H9 (cell line): ENCODE measurements at regions not wholly inside any gene's neighbourhood (a gene's known extent, or its start where the extent isn't known, plus 50 kb on each side); places are given as distances from the start of the nearest gene placed in this dataset.

ENCODE experiments used
- DNase-seq: peaks from one replicate; pipeline ENCODE4 v3.0.0-alpha.2; 2017
- H2AFZ ChIP-seq: one replicate; pipeline ENCODE4 v1.6.1; 2013; ENCODE audit warnings: mild to moderate bottlenecking, low read length, control low read depth, moderate library complexity
- H2AK5ac ChIP-seq: 2 replicates; pipeline ENCODE4 v1.6.1; 2013; ENCODE audit warnings: low read length, control low read depth, mixed read lengths; ENCODE audit not compliant: insufficient read length
- H2BK120ac ChIP-seq: one replicate; pipeline ENCODE4 v1.6.1; 2013; ENCODE audit warnings: low read depth, mild to moderate bottlenecking, low read length, control low read depth, inconsistent platforms; ENCODE audit not compliant: poor library complexity, severe bottlenecking
- H2BK12ac ChIP-seq: 2 replicates; pipeline ENCODE4 v1.6.1; 2013; ENCODE audit warnings: low read length, control low read depth, mixed read lengths, low read depth; ENCODE audit not compliant: insufficient read length
- H2BK15ac ChIP-seq: 2 replicates; pipeline ENCODE4 v1.6.1; 2013; ENCODE audit warnings: low read depth, low read length, control low read depth
- H2BK20ac ChIP-seq: one replicate; pipeline ENCODE4 v1.6.1; 2013; ENCODE audit warnings: low read depth, mild to moderate bottlenecking, low read length, control low read depth, inconsistent platforms; ENCODE audit not compliant: poor library complexity, severe bottlenecking
- H2BK5ac ChIP-seq: 2 replicates; pipeline ENCODE4 v1.6.1; 2013; ENCODE audit warnings: low read length, control low read depth, mixed read lengths; ENCODE audit not compliant: insufficient read length
- H3K14ac ChIP-seq: 2 replicates; pipeline ENCODE4 v1.6.1; 2013; ENCODE audit warnings: low read length, control low read depth; ENCODE audit not compliant: insufficient read depth
- H3K18ac ChIP-seq: 2 replicates; pipeline ENCODE4 v1.6.1; 2013; ENCODE audit warnings: low read depth, mild to moderate bottlenecking, mixed read lengths, low read length, control low read depth; ENCODE audit not compliant: insufficient read length
- H3K23ac ChIP-seq: 2 replicates; pipeline ENCODE4 v1.6.1; 2013; ENCODE audit warnings: low read length, control low read depth, mixed read lengths, low read depth; ENCODE audit not compliant: insufficient read length
- H3K23me2 ChIP-seq: 2 replicates; pipeline ENCODE4 v1.6.1; 2013; ENCODE audit warnings: low read depth, mild to moderate bottlenecking, mixed read lengths, low read length, control low read depth; ENCODE audit not compliant: insufficient read length, poor library complexity, severe bottlenecking
- H3K27ac ChIP-seq: 2 replicates; pipeline ENCODE4 v1.5.1; 2013; ENCODE audit warnings: low read length, control low read depth, mixed read lengths, low read depth; ENCODE audit not compliant: insufficient read length
- H3K27me3 ChIP-seq: 2 replicates; pipeline ENCODE4 v1.6.1; 2013; ENCODE audit warnings: low read length, control low read depth, inconsistent platforms; ENCODE audit not compliant: insufficient read depth
- H3K4ac ChIP-seq: 2 replicates; pipeline ENCODE4 v1.6.1; 2013; ENCODE audit warnings: low read depth, mild to moderate bottlenecking, control low read depth, inconsistent platforms, low read length, moderate library complexity
- H3K4me1 ChIP-seq: 2 replicates; pipeline ENCODE4 v1.6.1; 2013; ENCODE audit warnings: low read length, control low read depth, inconsistent platforms; ENCODE audit not compliant: insufficient read depth
- H3K4me2 ChIP-seq: 2 replicates; pipeline ENCODE4 v1.6.1; 2013; ENCODE audit warnings: low read length, control low read depth, mixed read lengths; ENCODE audit not compliant: insufficient read length, insufficient read depth
- H3K56ac ChIP-seq: 2 replicates; pipeline ENCODE4 v1.6.1; 2013; ENCODE audit warnings: low read depth, mild to moderate bottlenecking, mixed read lengths, low read length, control low read depth; ENCODE audit not compliant: insufficient read length
- H3K79me1 ChIP-seq: 2 replicates; pipeline ENCODE4 v1.6.1; 2013; ENCODE audit warnings: low read depth, mild to moderate bottlenecking, moderate library complexity, low read length, control low read depth, inconsistent platforms; ENCODE audit not compliant: insufficient read depth, poor library complexity, severe bottlenecking
- H3K79me2 ChIP-seq: 2 replicates; pipeline ENCODE4 v1.6.1; 2013; ENCODE audit warnings: low read length, control low read depth, inconsistent platforms; ENCODE audit not compliant: insufficient read depth
- H3K9ac ChIP-seq: 2 replicates; pipeline ENCODE4 v1.6.1; 2013; ENCODE audit warnings: low read length, control low read depth, mixed read lengths; ENCODE audit not compliant: insufficient read length; ENCODE audit errors: extremely low read depth
- H3K9me3 ChIP-seq: one replicate; pipeline ENCODE4 v1.6.1; 2013; ENCODE audit warnings: low read depth, low read length, inconsistent platforms; ENCODE audit not compliant: control insufficient read depth
- H3T11ph ChIP-seq: one replicate; pipeline ENCODE4 v1.6.1; 2013; ENCODE audit warnings: mild to moderate bottlenecking, low read length, control low read depth, inconsistent platforms
- H4K20me1 ChIP-seq: one replicate; pipeline ENCODE4 v1.6.1; 2013; ENCODE audit not compliant: control insufficient read depth, insufficient read length, insufficient read depth
- H4K5ac ChIP-seq: 2 replicates; pipeline ENCODE4 v1.6.1; 2013; ENCODE audit warnings: low read depth, mild to moderate bottlenecking, mixed read lengths, low read length, control low read depth; ENCODE audit not compliant: insufficient read length
- H4K8ac ChIP-seq: replicated peaks from 2 replicates; pipeline ENCODE4 v1.6.1; 2013; ENCODE audit warnings: low read length, control low read depth, mixed read lengths, low read depth; ENCODE audit not compliant: insufficient read length
- H4K91ac ChIP-seq: 2 replicates; pipeline ENCODE4 v1.6.1; 2013; ENCODE audit warnings: low read depth, mild to moderate bottlenecking, moderate library complexity, mixed read lengths, low read length, control low read depth; ENCODE audit not compliant: insufficient read length
- H3K27ac Mint-ChIP-seq, 3 experiments: 2 replicates in 2 of 3; 3 replicates in 1 of 3; pipeline ENCODE4 v1.8.0; 2020 to 2021; ENCODE audit warnings: mixed read lengths in 3 of 3, mild to moderate bottlenecking in 1 of 3, moderate library complexity in 1 of 3
- H3K27me3 Mint-ChIP-seq: 2 replicates; pipeline ENCODE4 v1.8.0; 2021; ENCODE audit warnings: low read depth, mild to moderate bottlenecking, moderate library complexity, mixed read lengths
- H3K36me3 Mint-ChIP-seq, 3 experiments: 2 replicates in 2 of 3; 3 replicates in 1 of 3; pipeline ENCODE4 v1.8.0; 2020 to 2021; ENCODE audit warnings: low read depth in 3 of 3, mixed read lengths in 3 of 3; ENCODE audit not compliant: insufficient read depth in 1 of 3
- H3K4me1 Mint-ChIP-seq, 2 experiments: 2 replicates each; pipeline ENCODE4 v1.8.0; 2020; ENCODE audit warnings: mixed read lengths in 2 of 2
- H3K4me3 Mint-ChIP-seq, 2 experiments: 2 replicates in 1 of 2; 3 replicates in 1 of 2; pipeline ENCODE4 v1.8.0; 2020 to 2021; ENCODE audit warnings: mild to moderate bottlenecking in 2 of 2, mixed read lengths in 2 of 2, moderate library complexity in 1 of 2
- H3K9me3 Mint-ChIP-seq, 2 experiments: 2 replicates in 1 of 2; 3 replicates in 1 of 2; pipeline ENCODE4 v1.8.0; 2020; ENCODE audit warnings: mild to moderate bottlenecking in 2 of 2, mixed read lengths in 2 of 2, moderate library complexity in 1 of 2
- CTCF ChIP-seq: fragments of 200-600 bp; sonication (generic); conservative IDR thresholded peaks from 3 replicates; pipeline ENCODE4 v1.8.0; 2021; ENCODE audit warnings: antibody characterized with exemption, mild to moderate bottlenecking
- WGBS: extraction: QIAGEN DNeasy Blood & Tissue Kit; methylation state at CpG from one replicate; pipeline ENCODE4 v1.1.7; 2013; ENCODE audit warnings: missing lambda C conversion rate, low lambda C conversion rate, mixed read lengths; ENCODE audit not compliant: insufficient read length; ENCODE audit errors: extremely low coverage; 5-methylcytosine and 5-hydroxymethylcytosine counted together

GRCh38 chr2:21890716-21891115, 766.9 kb downstream of the TDRD15 start:
- H4K5ac ChIP-seq = no peak overlapping the region
- no peak overlapping the region for H3K4ac ChIP-seq
- no peak overlapping the region for H3K27ac ChIP-seq
- H2BK5ac ChIP-seq = no peak overlapping the region
- DNase-seq = no peak
- H3T11ph ChIP-seq = no peak overlapping the region
- Mint-ChIP-seq H3K27me3 (peaks cover 2% of the 10 kb centered on the region; the same call in 1 of the 2 replicates), H3K4me3 (no peak overlapping the region), H3K27ac (no peak overlapping the region), H3K36me3 (no peaks in the 10 kb centered on the region), H3K4me1 (0 out of 4 replicates have a peak, but pooled peaks cover 0 to 2% of the 10 kb centered on the region in 2 experiments), H3K9me3 (no peaks in the 10 kb centered on the region)
- H4K8ac ChIP-seq = no peak overlapping the region
- no peak overlapping the region for H2AK5ac ChIP-seq
- no peak overlapping the region for H2BK12ac ChIP-seq
- H3K18ac ChIP-seq = no peak overlapping the region
- H3K14ac ChIP-seq = no peak overlapping the region
- no peaks in the 10 kb centered on the region for H3K79me2 ChIP-seq
- no CpG with 5 or more reads among the region's 6 CpGs for WGBS
- H4K91ac ChIP-seq = no peak overlapping the region
- TF ChIP-seq CTCF = no peak
- no peaks in the 10 kb centered on the region for H4K20me1 ChIP-seq
- no peak overlapping the region for H2BK120ac ChIP-seq
- no peak overlapping the region for H2AFZ ChIP-seq
- H3K56ac ChIP-seq = no peak overlapping the region
- H2BK15ac ChIP-seq = no peak overlapping the region
- no peaks in the 10 kb centered on the region for H3K27me3 ChIP-seq
- H3K9me3 ChIP-seq = no peaks in the 10 kb centered on the region
- H3K23me2 ChIP-seq = no peaks in the 10 kb centered on the region
- H2BK20ac ChIP-seq = no peak overlapping the region
- no peaks in the 10 kb centered on the region for H3K4me1 ChIP-seq
- H3K23ac ChIP-seq = no peak overlapping the region
- no peak overlapping the region for H3K9ac ChIP-seq
- no peaks in the 10 kb centered on the region for H3K79me1 ChIP-seq
- no peak overlapping the region for H3K4me2 ChIP-seq
